Right lobe of liver (tissue), 6 donors: ENCODE measurements at regions not wholly inside any gene's neighbourhood (a gene's known extent, or its start where the extent isn't known, plus 50 kb on each side); places are given as distances from the start of the nearest gene placed in this dataset.

Source experiments
- ATAC-seq, 4 donors: fragments of 200-7000 bp; cut with Tn5 transposase; one replicate each; pipeline ENCODE4 v1.9.1; 2020; ENCODE audit warnings: mild to moderate bottlenecking in 4 of 4, moderate library complexity in 4 of 4
- DNase-seq, 3 donors: peaks; one replicate each; pipeline ENCODE4 v3.0.0-alpha.2; 2020
- H3K27ac ChIP-seq, 3 donors: fragments of 200-600 bp; one replicate each; pipeline ENCODE4 v1.8.0; 2022
- H3K27me3 ChIP-seq, 2 donors: fragments of 200-600 bp; one replicate each; pipeline ENCODE4 v1.8.0; 2022
- H3K36me3 ChIP-seq, 4 donors: fragments of 200-600 bp; sonication (generic) in 1 of 4; one replicate each; pipeline versions ENCODE4 v1.5.1 to v1.8.0; 2017 to 2022; ENCODE audit warnings: control low read depth in 1 of 4
- H3K4me1 ChIP-seq, 4 donors: fragments of 200-600 bp; sonication (generic) in 1 of 4; one replicate each; pipeline versions ENCODE4 v1.5.1 to v1.8.0; 2017 to 2022; ENCODE audit warnings: control low read depth in 1 of 4
- H3K4me3 ChIP-seq, 3 donors: fragments of 200-600 bp; one replicate each; pipeline ENCODE4 v1.8.0; 2022
- H3K9me3 ChIP-seq, 4 donors: fragments of 200-600 bp; sonication (generic) in 1 of 4; one replicate each; pipeline versions ENCODE4 v1.5.1 to v1.8.0; 2017 to 2022; ENCODE audit warnings: control low read depth in 1 of 4
- POLR2A ChIP-seq: fragments of 450-650 bp; IDR thresholded peaks from one replicate; pipeline ENCODE4 v1.6.1; 2017; ENCODE audit warnings: antibody characterized with exemption, mild to moderate bottlenecking
- WGBS: methylation state at CpG from one replicate; pipeline ENCODE4 v1.1.6; 2018; ENCODE audit warnings: low coverage, low lambda C conversion rate; ENCODE audit not compliant: insufficient coverage; ENCODE audit errors: missing lambda C conversion rate; 5-methylcytosine and 5-hydroxymethylcytosine counted together
- intact Hi-C, 2 donors: fragments of 100-400 bp; cut with DNase I; formaldehyde crosslinking; loops; one replicate each; pipeline versions ENCODE4 v1.11.2 to v1.14.1; 2022
- TF ChIP-seq, protein P1 (sequence below), 4 donors: fragments of 200-600 bp in 3 of 4; fragments of 450-650 bp in 1 of 4; IDR thresholded peaks; one replicate each; pipeline versions ENCODE4 v1.5.1 to v1.8.0; 2016 to 2022; ENCODE audit warnings: antibody characterized with exemption in 4 of 4, mild to moderate bottlenecking in 2 of 4
- donor health status: DM: no; HTN: yes; CAD: no.
- donor health status: DM: no; HTN: no; CAD: no.
- donor health status: DM: no; HTN: no; CAD: no.
- donor health status: DM: no; HTN: yes; CAD: no.
- donor health status: DM: no; HTN: yes; CAD: no.

DNA sequence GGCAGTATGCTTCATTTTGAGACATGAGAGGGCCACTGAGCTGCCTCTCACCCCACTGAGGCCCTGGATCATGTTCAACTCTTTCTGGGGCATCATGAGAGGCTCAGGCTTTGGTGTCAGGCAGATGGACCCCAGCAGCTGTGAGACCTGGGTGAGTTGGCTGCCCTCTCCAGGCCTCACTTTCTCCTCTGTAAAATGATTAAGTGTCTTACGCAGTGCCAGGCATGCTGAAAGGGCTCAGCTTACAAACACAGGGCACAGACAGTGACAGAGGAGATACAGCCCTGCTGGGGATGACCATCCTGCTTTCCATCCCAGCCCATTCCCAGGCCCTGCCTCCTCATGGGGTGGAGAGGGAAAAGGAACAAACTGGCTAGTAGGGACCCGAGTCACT is 387.4 kb downstream of the MATN1 start:
- ATAC-seq: no peak
- Histone ChIP-seq H3K4me3 (no peak overlapping the region), H3K9me3 (no peaks in the 10 kb centered on the region), H3K4me1 (no peaks in the 10 kb centered on the region), H3K27ac (no peak overlapping the region), H3K36me3 (no peaks in the 10 kb centered on the region), H3K27me3 (no peaks in the 10 kb centered on the region)
- TF ChIP-seq POLR2A: no peak
- TF ChIP-seq, protein P1, sequence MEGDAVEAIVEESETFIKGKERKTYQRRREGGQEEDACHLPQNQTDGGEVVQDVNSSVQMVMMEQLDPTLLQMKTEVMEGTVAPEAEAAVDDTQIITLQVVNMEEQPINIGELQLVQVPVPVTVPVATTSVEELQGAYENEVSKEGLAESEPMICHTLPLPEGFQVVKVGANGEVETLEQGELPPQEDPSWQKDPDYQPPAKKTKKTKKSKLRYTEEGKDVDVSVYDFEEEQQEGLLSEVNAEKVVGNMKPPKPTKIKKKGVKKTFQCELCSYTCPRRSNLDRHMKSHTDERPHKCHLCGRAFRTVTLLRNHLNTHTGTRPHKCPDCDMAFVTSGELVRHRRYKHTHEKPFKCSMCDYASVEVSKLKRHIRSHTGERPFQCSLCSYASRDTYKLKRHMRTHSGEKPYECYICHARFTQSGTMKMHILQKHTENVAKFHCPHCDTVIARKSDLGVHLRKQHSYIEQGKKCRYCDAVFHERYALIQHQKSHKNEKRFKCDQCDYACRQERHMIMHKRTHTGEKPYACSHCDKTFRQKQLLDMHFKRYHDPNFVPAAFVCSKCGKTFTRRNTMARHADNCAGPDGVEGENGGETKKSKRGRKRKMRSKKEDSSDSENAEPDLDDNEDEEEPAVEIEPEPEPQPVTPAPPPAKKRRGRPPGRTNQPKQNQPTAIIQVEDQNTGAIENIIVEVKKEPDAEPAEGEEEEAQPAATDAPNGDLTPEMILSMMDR (IDR thresholded peaks at IDR 0.05): no peak
- no peak for DNase-seq
- intact Hi-C loops: no loop called here
- no CpG with 5 or more reads among the region's 2 CpGs for WGBS

DNA sequence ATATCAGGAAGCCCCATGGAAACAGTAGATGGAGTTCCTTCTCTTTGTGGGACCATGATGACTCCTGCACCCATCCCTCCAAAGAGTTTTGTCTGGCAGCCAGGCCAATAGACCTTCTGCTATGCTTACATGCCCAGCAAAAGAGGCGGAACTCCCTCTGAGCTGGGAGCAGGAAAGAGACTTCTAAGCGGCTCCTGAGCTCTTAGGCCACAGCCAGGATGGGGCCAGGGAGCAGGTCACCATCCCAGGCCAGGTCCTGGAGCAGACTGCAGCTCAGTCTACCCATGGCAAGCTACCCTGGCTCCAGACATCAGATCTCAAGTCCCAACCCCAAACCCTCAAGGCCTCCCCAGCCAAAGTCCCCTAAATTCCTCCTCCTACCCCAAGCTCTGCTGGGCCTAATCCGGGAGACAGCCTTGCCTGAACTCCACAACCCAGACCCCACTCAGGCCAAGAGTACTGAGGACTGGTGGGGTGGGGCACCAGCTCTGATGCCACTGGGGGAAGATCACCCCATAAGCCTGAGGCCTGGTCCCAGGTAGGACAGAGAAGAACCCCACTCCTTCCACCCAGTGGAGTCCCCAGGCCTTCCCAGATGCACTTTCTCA is 387.9 kb downstream of the MATN1 start:
- Histone ChIP-seq H3K36me3 (no peaks in the 10 kb centered on the region), H3K9me3 (no peaks in the 10 kb centered on the region), H3K4me1 (no peaks in the 10 kb centered on the region), H3K27ac (no peak overlapping the region), H3K27me3 (no peaks in the 10 kb centered on the region), H3K4me3 (no peak overlapping the region)
- no peak for ATAC-seq
- intact Hi-C loops: no loop called here
- 33% methylated on average over 1 of the region's 3 CpGs for WGBS
- DNase-seq: no peak
- no peak for TF ChIP-seq POLR2A
- TF ChIP-seq, protein P1 (IDR thresholded peaks at IDR 0.05): no peak

DNA sequence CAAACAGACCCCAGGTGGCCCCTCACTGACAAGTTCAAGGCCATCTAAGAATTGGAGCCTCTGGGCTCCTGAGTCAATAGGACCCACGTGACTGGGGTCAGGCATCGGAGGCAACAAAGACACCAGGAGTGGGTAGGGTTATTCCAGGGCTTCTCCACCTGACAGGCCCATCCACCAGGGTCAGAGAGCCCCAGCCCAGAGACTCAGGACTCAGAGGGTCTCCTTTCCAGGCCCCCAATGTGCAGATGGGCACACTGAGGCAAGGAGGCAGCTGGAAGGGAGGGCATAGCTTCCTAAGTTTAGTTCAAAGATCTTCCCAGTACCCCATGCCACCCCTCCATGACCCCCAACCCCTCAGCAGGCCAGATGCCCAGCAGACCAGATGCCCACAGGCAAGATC is 388.6 kb downstream of the MATN1 start:
- DNase-seq: no peak
- no peak overlapping the region for H3K4me3 ChIP-seq
- no peak for ATAC-seq
- intact Hi-C loops: no loop called here
- 82% methylated on average over 2 of the region's 2 CpGs for WGBS
- no peaks in the 10 kb centered on the region for H3K9me3 ChIP-seq
- no peaks in the 10 kb centered on the region for H3K4me1 ChIP-seq
- TF ChIP-seq, protein P1 (IDR thresholded peaks at IDR 0.05): no peak
- no peak for TF ChIP-seq POLR2A
- H3K36me3 ChIP-seq: no peaks in the 10 kb centered on the region
- no peaks in the 10 kb centered on the region for H3K27me3 ChIP-seq
- H3K27ac ChIP-seq: no peak overlapping the region

DNA sequence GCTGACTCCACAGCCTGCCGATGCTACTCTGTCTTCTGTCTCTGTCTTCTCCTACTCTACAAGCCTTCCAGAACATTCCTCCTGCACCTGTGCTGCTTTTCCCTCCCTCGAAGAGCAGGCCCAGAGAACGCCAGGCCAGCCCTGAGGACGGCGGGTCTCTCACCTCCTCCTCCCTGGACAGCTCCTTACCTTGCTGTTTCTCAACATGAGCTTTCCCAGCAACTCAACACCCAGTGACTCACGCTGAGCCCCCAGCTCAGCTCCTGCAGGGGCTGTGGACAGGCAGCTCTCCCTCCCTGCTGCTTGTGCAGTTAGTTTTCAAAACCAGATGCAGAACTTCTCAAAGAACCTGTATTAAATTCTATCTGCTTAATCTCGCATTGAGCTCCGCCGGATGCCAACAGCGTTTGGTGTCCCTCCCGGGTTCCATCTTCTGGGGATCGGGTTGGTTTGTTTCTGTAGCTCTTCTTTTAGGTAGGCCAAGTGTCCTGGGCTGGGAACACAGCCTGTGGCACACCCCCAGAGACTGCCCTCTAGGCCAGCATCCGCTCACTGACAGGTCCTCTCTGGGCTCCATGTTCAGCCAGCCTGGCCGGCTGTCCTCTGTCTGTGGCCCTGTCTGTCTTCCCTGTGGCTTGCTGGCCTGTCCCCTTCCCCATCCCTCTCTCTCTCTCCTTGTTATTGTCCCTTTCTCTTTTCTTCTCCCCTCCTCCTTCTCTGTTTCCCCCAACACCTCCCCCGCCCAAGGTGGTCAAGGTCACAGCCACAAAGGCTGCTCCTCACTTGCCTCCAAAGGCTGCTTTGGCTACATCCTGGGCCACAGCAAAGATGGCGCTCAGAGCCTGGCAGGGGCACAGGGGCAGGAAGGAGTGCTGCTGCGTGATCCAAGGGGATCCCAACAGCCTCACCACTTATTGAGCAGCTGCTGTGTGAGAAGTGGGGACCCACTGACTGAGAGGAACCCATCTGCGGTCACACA is 391.0 kb downstream of the MATN1 start:
- Histone ChIP-seq H3K36me3 (no peaks in the 10 kb centered on the region), H3K9me3 (no peaks in the 10 kb centered on the region), H3K27ac (no peak overlapping the region), H3K27me3 (no peaks in the 10 kb centered on the region), H3K4me1 (no peaks in the 10 kb centered on the region), H3K4me3 (no peak overlapping the region)
- TF ChIP-seq, protein P1 (IDR thresholded peaks at IDR 0.05): no peak
- no peak for TF ChIP-seq POLR2A
- 67% methylated on average over 13 of the region's 18 CpGs for WGBS
- ATAC-seq (no peak), DNase-seq (no peak)
- intact Hi-C loops: no loop called here
